ENCODE measurements at regions not wholly inside any gene's neighbourhood (a gene's known extent, or its start where the extent isn't known, plus 50 kb on each side); places are given as distances from the start of the nearest gene placed in this dataset.
"Not testable (repeated sequence)": the region's sequence is repeated elsewhere in the genome, so short reads cannot be mapped to it uniquely, and the experiment has no call there.

DNA sequence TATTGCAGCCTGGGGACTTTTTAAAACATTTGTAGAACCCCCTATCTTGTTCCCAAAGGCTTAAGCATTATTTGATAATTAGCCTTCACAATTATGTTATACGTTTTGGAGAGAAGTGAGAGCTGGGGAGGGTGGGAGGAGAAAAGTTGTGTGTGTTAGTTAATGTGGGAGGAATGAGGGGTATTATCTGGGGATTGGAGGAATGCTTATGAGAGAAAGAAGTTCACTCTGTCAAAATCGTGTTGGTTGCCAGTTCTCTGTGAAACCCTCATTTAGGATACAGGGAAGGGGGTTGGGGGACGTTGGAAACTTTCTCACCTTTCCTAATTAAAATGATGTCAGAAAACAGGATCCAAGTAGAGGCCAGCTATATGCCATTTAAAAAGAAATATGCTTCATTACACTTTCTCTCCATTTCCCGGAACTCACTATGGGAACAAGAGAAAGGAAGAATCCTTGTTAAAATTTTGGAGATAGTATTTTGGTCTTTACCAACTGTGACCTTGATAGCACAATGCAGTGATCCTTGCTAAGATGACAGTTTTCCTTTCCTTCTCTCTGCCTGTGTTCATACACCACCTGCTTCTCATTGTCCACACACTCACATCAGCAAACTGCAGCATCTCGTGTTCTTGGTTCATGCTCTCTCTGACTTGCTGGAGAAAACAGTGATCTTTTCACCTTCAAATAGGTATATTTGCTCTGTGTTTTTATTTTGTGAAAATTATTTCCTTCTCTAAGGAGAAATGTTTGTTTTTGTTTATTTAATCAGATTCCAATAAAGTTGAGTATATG lies 336.7 kb upstream of the CLINT1 start:
- no peak overlapping the region for H3K27ac ChIP-seq (ENCODE audit: low read depth)
- no peak for DNase-seq (ENCODE audit: extremely low spot score)
- 57% methylated on average over 5 of the region's 5 CpGs for WGBS
- H3K4me3 ChIP-seq (ENCODE audit: low read depth, low read length) = no peak overlapping the region
- H3K36me3 ChIP-seq (ENCODE audit: insufficient read depth) = no peaks in the 10 kb centered on the region
- no peaks in the 10 kb centered on the region for H3K4me1 ChIP-seq (ENCODE audit: insufficient read depth)

GRCh38 chr5:158194561-158194976 lies 335.6 kb upstream of the CLINT1 start:
- Histone ChIP-seq H3K36me3 (ENCODE audit: insufficient read depth) (no peaks in the 10 kb centered on the region), H3K4me1 (ENCODE audit: insufficient read depth) (no peaks in the 10 kb centered on the region), H3K27ac (ENCODE audit: low read depth) (no peak overlapping the region), H3K4me3 (ENCODE audit: low read depth, low read length) (no peak overlapping the region)
- DNase-seq (ENCODE audit: extremely low spot score) = no peak
- WGBS = 65% methylated on average over 10 of the region's 10 CpGs

DNA sequence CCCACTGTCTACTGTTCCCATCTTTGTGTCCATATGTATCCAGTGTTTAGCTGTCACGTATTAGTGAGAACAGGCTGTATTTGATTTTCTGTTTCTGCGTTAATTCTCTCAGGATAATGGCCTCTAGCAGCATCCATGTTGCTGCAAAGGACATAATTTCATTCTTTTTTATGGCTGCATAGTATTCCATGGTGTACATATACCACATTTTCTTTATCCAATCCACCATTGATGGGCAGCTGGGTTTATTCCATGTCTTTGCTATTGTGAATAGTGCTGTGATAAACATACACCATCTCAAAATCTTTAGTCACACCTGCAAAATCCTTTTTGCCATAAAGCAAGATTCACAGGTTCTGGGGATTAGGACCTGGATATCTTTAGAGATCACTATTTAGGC lies 334.4 kb upstream of the CLINT1 start:
- not testable (repeated sequence) for H3K4me3 ChIP-seq (ENCODE audit: low read depth, low read length); H3K27ac ChIP-seq (ENCODE audit: low read depth); DNase-seq (ENCODE audit: extremely low spot score); H3K4me1 ChIP-seq (ENCODE audit: insufficient read depth); H3K36me3 ChIP-seq (ENCODE audit: insufficient read depth)
- WGBS = over 99% methylated on average over 2 of the region's 2 CpGs

DNA sequence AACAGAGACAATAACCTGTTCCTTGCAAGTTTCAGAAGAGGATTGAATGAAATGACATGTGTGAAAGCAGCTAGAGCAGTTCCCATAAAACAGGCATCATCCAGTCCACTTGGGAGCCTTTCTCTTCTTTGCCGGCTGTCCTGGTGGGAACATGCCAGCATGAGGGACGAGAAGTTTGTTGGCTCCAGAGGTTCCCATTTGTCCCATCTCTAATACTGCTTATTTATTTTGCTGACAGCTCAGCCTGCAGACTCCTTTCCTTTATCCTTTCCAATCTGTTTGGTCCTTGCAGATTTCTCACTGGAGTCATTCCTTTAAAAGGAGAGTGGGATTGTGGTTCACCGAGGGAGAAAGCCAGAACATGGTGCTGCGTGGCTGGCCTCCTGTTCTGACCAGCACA lies 321.5 kb upstream of the CLINT1 start:
- H3K27ac ChIP-seq (ENCODE audit: low read depth) = no peak overlapping the region
- no peak overlapping the region for H3K4me3 ChIP-seq (ENCODE audit: low read depth, low read length)
- H3K4me1 ChIP-seq (ENCODE audit: insufficient read depth) = no peaks in the 10 kb centered on the region
- 67% methylated on average over 4 of the region's 4 CpGs for WGBS
- DNase-seq (ENCODE audit: extremely low spot score) = no peak
- H3K36me3 ChIP-seq (ENCODE audit: insufficient read depth) = no peaks in the 10 kb centered on the region

DNA sequence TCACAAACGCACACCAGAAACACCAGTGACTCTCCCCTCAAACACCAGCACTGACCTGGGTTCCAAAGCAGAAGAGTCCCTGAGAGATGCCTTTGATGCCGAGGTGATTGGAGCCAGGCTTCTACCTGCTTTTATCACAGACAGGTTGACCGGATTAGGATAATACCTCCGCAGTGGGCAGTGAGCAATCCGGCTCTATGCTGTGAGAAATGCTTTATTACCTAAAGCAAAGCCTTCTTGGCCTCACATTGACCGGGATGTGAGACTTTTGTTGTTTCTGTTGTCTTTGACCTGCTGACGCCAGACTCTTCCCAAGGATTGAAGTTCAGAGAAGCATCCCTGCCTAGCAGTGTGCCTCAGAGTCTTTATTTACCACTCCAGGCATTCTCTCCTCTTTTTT lies 320.3 kb upstream of the CLINT1 start:
- no peaks in the 10 kb centered on the region for H3K4me1 ChIP-seq (ENCODE audit: insufficient read depth)
- WGBS = 91% methylated on average over 7 of the region's 7 CpGs
- DNase-seq (ENCODE audit: extremely low spot score) = no peak
- no peak overlapping the region for H3K4me3 ChIP-seq (ENCODE audit: low read depth, low read length)
- no peaks in the 10 kb centered on the region for H3K36me3 ChIP-seq (ENCODE audit: insufficient read depth)
- H3K27ac ChIP-seq (ENCODE audit: low read depth) = no peak overlapping the region

DNA sequence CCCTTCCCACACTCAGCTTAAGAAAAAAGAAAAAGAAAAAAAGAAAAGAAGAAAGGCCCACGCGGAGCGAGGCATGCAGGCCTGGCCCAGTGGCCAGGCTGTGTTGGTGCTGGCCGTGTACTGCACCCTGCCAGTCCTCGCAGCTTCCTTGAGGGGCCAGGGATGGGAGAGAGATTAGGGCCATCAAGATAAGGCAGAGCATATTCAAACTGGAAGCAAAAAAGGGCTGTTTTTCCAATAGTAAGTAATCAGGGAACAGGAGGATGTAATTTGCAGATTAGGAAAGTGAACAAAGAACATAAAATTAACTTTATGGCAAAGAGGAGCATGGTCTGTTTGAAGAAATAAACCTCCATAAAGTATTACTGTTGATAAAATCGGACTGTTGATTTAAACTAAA lies 319.6 kb upstream of the CLINT1 start:
- H3K4me3 ChIP-seq (ENCODE audit: low read depth, low read length) = no peak overlapping the region
- DNase-seq (ENCODE audit: extremely low spot score) = no peak
- no peaks in the 10 kb centered on the region for H3K36me3 ChIP-seq (ENCODE audit: insufficient read depth)
- H3K4me1 ChIP-seq (ENCODE audit: insufficient read depth) = no peaks in the 10 kb centered on the region
- no peak overlapping the region for H3K27ac ChIP-seq (ENCODE audit: low read depth)
- 73% methylated on average over 6 of the region's 6 CpGs for WGBS

- no peaks in the 10 kb centered on the region for H3K4me1 ChIP-seq (ENCODE audit: insufficient read depth)
- no peak overlapping the region for H3K27ac ChIP-seq (ENCODE audit: low read depth)
- DNase-seq (ENCODE audit: extremely low spot score) = no peak
- H3K36me3 ChIP-seq (ENCODE audit: insufficient read depth) = no peaks in the 10 kb centered on the region
- no peak overlapping the region for H3K4me3 ChIP-seq (ENCODE audit: low read depth, low read length)
Measured at GRCh38 chr5:158177146-158177545, 318.2 kb upstream of the CLINT1 start.

- WGBS = 65% methylated on average over 6 of the region's 6 CpGs
- Histone ChIP-seq H3K4me1 (ENCODE audit: insufficient read depth) (no peaks in the 10 kb centered on the region), H3K27ac (ENCODE audit: low read depth) (no peak overlapping the region), H3K36me3 (ENCODE audit: insufficient read depth) (no peaks in the 10 kb centered on the region), H3K4me3 (ENCODE audit: low read depth, low read length) (no peak overlapping the region)
- no peak for DNase-seq (ENCODE audit: extremely low spot score)
Measured at GRCh38 chr5:158175934-158176481, 317.1 kb upstream of the CLINT1 start.

GRCh38 chr5:158174918-158175851 lies 316.2 kb upstream of the CLINT1 start:
- H3K4me3 ChIP-seq (ENCODE audit: low read depth, low read length) = no peak overlapping the region
- H3K27ac ChIP-seq (ENCODE audit: low read depth) = no peak overlapping the region
- H3K36me3 ChIP-seq (ENCODE audit: insufficient read depth) = no peaks in the 10 kb centered on the region
- H3K4me1 ChIP-seq (ENCODE audit: insufficient read depth) = no peaks in the 10 kb centered on the region
- DNase-seq (ENCODE audit: extremely low spot score) = peak; percentile 78
- WGBS = 39% methylated on average over 8 of the region's 8 CpGs

DNA sequence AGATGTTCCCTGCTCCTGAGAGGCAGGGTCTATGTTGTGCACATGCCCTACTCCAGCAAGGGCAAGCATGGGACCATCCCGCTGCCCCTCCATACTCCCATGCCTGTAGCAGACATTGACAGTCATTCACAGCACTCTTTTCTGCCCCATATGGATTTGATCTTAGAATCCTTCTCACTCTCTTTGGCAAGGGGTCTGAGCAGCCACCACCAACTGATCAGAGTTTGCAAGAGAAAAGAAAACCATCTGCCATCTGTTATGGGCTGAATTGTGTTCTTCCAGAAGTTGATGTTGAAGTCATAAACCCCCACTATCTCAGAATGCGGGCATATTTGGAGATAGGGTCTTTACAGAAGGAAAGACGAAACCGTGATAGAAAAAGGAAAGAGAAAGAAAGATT lies 315.1 kb upstream of the CLINT1 start:
- H3K4me1 ChIP-seq (ENCODE audit: insufficient read depth) = no peaks in the 10 kb centered on the region
- H3K36me3 ChIP-seq (ENCODE audit: insufficient read depth) = no peaks in the 10 kb centered on the region
- no peak overlapping the region for H3K4me3 ChIP-seq (ENCODE audit: low read depth, low read length)
- no peak overlapping the region for H3K27ac ChIP-seq (ENCODE audit: low read depth)
- 91% methylated on average over 4 of the region's 4 CpGs for WGBS
- DNase-seq (ENCODE audit: extremely low spot score) = no peak

DNA sequence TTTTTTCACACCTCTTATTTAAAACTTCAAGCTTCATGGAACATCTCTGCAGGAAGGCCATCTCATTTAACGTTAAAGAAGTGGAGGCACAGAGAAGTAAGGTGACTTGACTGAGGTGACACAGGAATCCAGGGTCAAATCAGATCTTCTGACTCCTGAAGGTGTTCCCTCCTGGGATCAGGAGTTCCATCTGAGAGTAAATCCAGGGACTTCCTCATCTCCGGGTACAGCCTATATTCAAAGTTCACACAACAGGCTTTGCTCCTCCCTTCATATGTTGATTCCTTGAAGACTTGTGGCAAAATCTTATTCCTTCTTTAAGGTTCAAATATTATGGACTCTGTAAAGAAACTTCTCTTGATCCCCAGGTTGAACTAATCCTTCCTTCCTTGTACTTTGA lies 313.1 kb upstream of the CLINT1 start:
- no peak overlapping the region for H3K27ac ChIP-seq (ENCODE audit: low read depth)
- H3K4me1 ChIP-seq (ENCODE audit: insufficient read depth) = no peaks in the 10 kb centered on the region
- no peak for DNase-seq (ENCODE audit: extremely low spot score)
- no peak overlapping the region for H3K4me3 ChIP-seq (ENCODE audit: low read depth, low read length)
- no peaks in the 10 kb centered on the region for H3K36me3 ChIP-seq (ENCODE audit: insufficient read depth)
- WGBS = 87% methylated on average over 2 of the region's 2 CpGs

DNA sequence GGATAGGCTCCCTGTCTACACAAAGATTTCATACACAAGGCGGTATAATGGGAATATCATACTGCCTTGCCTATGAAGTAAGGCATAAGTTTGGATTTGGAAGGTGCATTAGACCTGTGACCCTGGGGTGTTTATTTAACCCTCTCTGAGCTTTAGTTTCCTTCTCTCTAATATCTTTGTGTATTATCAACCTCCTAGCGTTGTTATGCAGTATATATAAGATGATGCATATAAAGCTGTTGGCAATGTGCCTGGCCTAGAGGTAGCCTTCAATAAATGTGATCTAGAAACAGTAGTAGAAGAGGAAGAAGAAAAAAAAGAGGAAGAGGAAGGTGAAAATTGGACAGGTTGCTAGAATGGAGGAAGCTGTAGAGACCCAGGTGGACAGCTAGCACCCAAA lies 311.6 kb upstream of the CLINT1 start:
- Histone ChIP-seq H3K4me3 (ENCODE audit: low read depth, low read length) (no peak overlapping the region), H3K27ac (ENCODE audit: low read depth) (no peak overlapping the region), H3K36me3 (ENCODE audit: insufficient read depth) (no peaks in the 10 kb centered on the region), H3K4me1 (ENCODE audit: insufficient read depth) (no peaks in the 10 kb centered on the region)
- WGBS = 87% methylated on average over 2 of the region's 2 CpGs
- DNase-seq (ENCODE audit: extremely low spot score) = no peak

DNA sequence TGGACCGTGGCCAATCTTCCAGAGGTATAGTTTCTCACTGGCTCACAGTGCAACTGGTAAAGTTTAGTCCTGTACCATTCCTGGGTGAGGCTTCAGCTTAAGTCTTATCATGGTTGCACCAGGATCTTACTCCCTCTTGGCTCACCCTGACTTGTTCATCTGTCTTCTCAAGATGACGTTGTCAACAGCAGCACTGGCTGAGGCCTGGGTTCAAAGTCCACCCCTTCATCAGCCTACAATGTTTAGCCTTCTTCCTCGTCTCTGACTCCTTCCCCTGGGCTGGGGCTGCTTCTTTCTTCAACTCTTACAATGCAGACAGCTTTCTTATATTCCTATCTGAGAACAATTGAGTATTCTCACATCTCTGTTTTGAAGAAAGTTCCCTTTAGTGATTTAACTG lies 311.1 kb upstream of the CLINT1 start:
- no peak overlapping the region for H3K27ac ChIP-seq (ENCODE audit: low read depth)
- H3K36me3 ChIP-seq (ENCODE audit: insufficient read depth) = no peaks in the 10 kb centered on the region
- DNase-seq (ENCODE audit: extremely low spot score) = no peak
- 74% methylated on average over 3 of the region's 3 CpGs for WGBS
- no peak overlapping the region for H3K4me3 ChIP-seq (ENCODE audit: low read depth, low read length)
- no peaks in the 10 kb centered on the region for H3K4me1 ChIP-seq (ENCODE audit: insufficient read depth)

GRCh38 chr5:158166424-158166823 lies 307.5 kb upstream of the CLINT1 start:
- no peaks in the 10 kb centered on the region for H3K36me3 ChIP-seq (ENCODE audit: insufficient read depth)
- whole genome bisulfite sequencing = 72% methylated on average over 5 of the region's 5 CpGs
- H3K27ac ChIP-seq (ENCODE audit: low read depth) = no peak overlapping the region
- H3K4me1 ChIP-seq (ENCODE audit: insufficient read depth) = no peaks in the 10 kb centered on the region
- no peak overlapping the region for H3K4me3 ChIP-seq (ENCODE audit: low read depth, low read length)
- no peak for DNase-seq (ENCODE audit: extremely low spot score)
